IMR-90 (cell line): ENCODE measurements at regions not wholly inside any gene's neighbourhood (a gene's known extent, or its start where the extent isn't known, plus 50 kb on each side); places are given as distances from the start of the nearest gene placed in this dataset.

Source experiments
- ATAC-seq: fragments of 200-7000 bp; cut with Tn5 transposase; 2 replicates; pipeline ENCODE4 v1.9.1; 2020; ENCODE audit warnings: low read depth, mild to moderate bottlenecking, moderate library complexity
- BruUV-seq: library from RNA; stranded (reverse); fragments of 400-500 nt; replicated peaks from 2 replicates; lab custom pipeline; 2021; lab: Mats Ljungman, UMichigan
- CTCF ChIA-PET: fragments of 300-600 bp; formaldehyde crosslinking; extraction: SDS; loops from one replicate; lab custom pipeline; 2021; ENCODE audit warnings: antibody characterized with exemption; lab: Yijun Ruan, JAX
- POLR2A ChIA-PET: fragments of 300-600 bp; sonication (Branson Sonifier 250); formaldehyde crosslinking; loops from one replicate; lab custom pipeline; 2022; ENCODE audit warnings: antibody characterized with exemption; ENCODE audit not compliant: unreplicated experiment; lab: Charles Lee
- DNase-seq: peaks from one replicate; pipeline ENCODE4 v3.0.0; 2013
- H2AFZ ChIP-seq: replicated peaks from 2 replicates; pipeline ENCODE3; 2013; ENCODE audit warnings: low read length, mild to moderate bottlenecking; ENCODE audit not compliant: poor library complexity
- H2AK5ac ChIP-seq: 2 replicates; pipeline ENCODE4 v1.6.1; 2013; ENCODE audit warnings: low read depth, low read length, inconsistent platforms
- H2AK9ac ChIP-seq: replicated peaks from 2 replicates; pipeline ENCODE3; 2013; ENCODE audit warnings: mild to moderate bottlenecking, low read depth, low read length, moderate library complexity; ENCODE audit not compliant: poor library complexity
- H2BK120ac ChIP-seq: 2 replicates; pipeline ENCODE4 v1.6.1; 2013; ENCODE audit warnings: low read depth, low read length, inconsistent platforms
- H2BK15ac ChIP-seq: 3 replicates; pipeline ENCODE4 v1.6.1; 2013; ENCODE audit warnings: low read depth, low read length, inconsistent platforms
- H2BK20ac ChIP-seq: 2 replicates; pipeline ENCODE4 v1.6.1; 2013; ENCODE audit warnings: low read depth, mild to moderate bottlenecking, inconsistent platforms, low read length, moderate library complexity
- H2BK5ac ChIP-seq: 2 replicates; pipeline ENCODE4 v1.6.1; 2013; ENCODE audit warnings: mild to moderate bottlenecking, low read depth, low read length, inconsistent platforms; ENCODE audit not compliant: poor library complexity, severe bottlenecking
- H3K14ac ChIP-seq: replicated peaks from 2 replicates; pipeline ENCODE4 v1.6.1; 2013; ENCODE audit warnings: low read depth, low read length, inconsistent platforms
- H3K18ac ChIP-seq: 2 replicates; pipeline ENCODE4 v1.6.1; 2013; ENCODE audit warnings: low read depth, low read length, control low read depth
- H3K23ac ChIP-seq: 2 replicates; pipeline ENCODE4 v1.6.1; 2013; ENCODE audit warnings: low read depth, low read length, inconsistent platforms
- H3K27ac ChIP-seq: 2 replicates; pipeline ENCODE4 v1.5.1; 2013; ENCODE audit warnings: mild to moderate bottlenecking, control low read depth, low read length; ENCODE audit not compliant: insufficient read depth
- H3K27me3 ChIP-seq: 2 replicates; pipeline ENCODE4 v1.6.1; 2013; ENCODE audit warnings: low read length; ENCODE audit not compliant: control insufficient read depth, insufficient read depth
- H3K36me3 ChIP-seq: 2 replicates; pipeline ENCODE4 v1.6.1; 2013; ENCODE audit warnings: low read length, mixed read lengths; ENCODE audit not compliant: control insufficient read depth, insufficient read depth
- H3K4ac ChIP-seq: 2 replicates; pipeline ENCODE4 v1.6.1; 2013; ENCODE audit warnings: low read depth, low read length, inconsistent platforms
- H3K4me1 ChIP-seq: 2 replicates; pipeline ENCODE4 v1.6.1; 2013; ENCODE audit warnings: low read length, mixed read lengths; ENCODE audit not compliant: control insufficient read depth, insufficient read depth
- H3K4me2 ChIP-seq: 2 replicates; pipeline ENCODE4 v1.6.1; 2013; ENCODE audit warnings: low read depth, mild to moderate bottlenecking, control low read depth, low read length, moderate library complexity
- H3K4me3 ChIP-seq: 2 replicates; pipeline ENCODE4 v1.5.1; 2013; ENCODE audit warnings: low read depth, mild to moderate bottlenecking, control low read depth, low read length, moderate library complexity; ENCODE audit not compliant: insufficient read depth
- H3K56ac ChIP-seq: 2 replicates; pipeline ENCODE4 v1.6.1; 2013; ENCODE audit warnings: low read length, inconsistent platforms; ENCODE audit not compliant: insufficient read depth; ENCODE audit errors: extremely low read depth
- H3K79me1 ChIP-seq, 2 experiments: 2 replicates each; pipeline ENCODE4 v1.6.1; 2013; ENCODE audit warnings: low read length in 2 of 2, inconsistent platforms in 1 of 2, low read depth in 1 of 2
- H3K9ac ChIP-seq: 2 replicates; pipeline ENCODE4 v1.6.1; 2013; ENCODE audit warnings: low read depth, low read length, control low read depth
- H3K9me1 ChIP-seq: 2 replicates; pipeline ENCODE4 v1.6.1; 2013; ENCODE audit warnings: low read length, inconsistent platforms; ENCODE audit not compliant: insufficient read depth
- H3K9me3 ChIP-seq: 2 replicates; pipeline ENCODE4 v1.6.1; 2013; ENCODE audit warnings: low read length; ENCODE audit not compliant: control insufficient read depth, insufficient read depth
- H4K20me1 ChIP-seq: 2 replicates; pipeline ENCODE4 v1.6.1; 2013; ENCODE audit warnings: low read length, inconsistent platforms; ENCODE audit not compliant: insufficient read depth
- H4K5ac ChIP-seq: 2 replicates; pipeline ENCODE4 v1.6.1; 2013; ENCODE audit warnings: mild to moderate bottlenecking, low read depth, low read length, control low read depth
- H4K8ac ChIP-seq, 2 experiments: 2 replicates each; pipeline ENCODE4 v1.6.1; 2013; ENCODE audit warnings: low read depth in 2 of 2, low read length in 2 of 2, control low read depth in 1 of 2, inconsistent platforms in 1 of 2
- H4K91ac ChIP-seq: 2 replicates; pipeline ENCODE4 v1.6.1; 2013; ENCODE audit warnings: low read depth, low read length, inconsistent platforms; ENCODE audit not compliant: insufficient read depth
- CHD1 ChIP-seq: IDR thresholded peaks from 2 replicates; pipeline ENCODE4 v1.6.1; 2012; ENCODE audit warnings: low read depth, low read length, improper control_type of control experiment
- MAFK ChIP-seq: IDR thresholded peaks from 2 replicates; pipeline ENCODE4 v1.6.1; 2012; ENCODE audit warnings: low read depth, low read length, improper control_type of control experiment
- RCOR1 ChIP-seq: IDR thresholded peaks from 2 replicates; pipeline ENCODE4 v1.6.1; 2012; ENCODE audit warnings: mild to moderate bottlenecking, low read length, improper control_type of control experiment; ENCODE audit not compliant: insufficient replicate concordance
- RFX5 ChIP-seq: IDR thresholded peaks from 2 replicates; pipeline ENCODE4 v1.8.0; 2012; ENCODE audit warnings: low read depth, mild to moderate bottlenecking, low read length, moderate library complexity
- SMC3 ChIP-seq: fragments of 150-350 bp; IDR thresholded peaks from 2 replicates; pipeline ENCODE4 v1.6.1; 2016; ENCODE audit warnings: low read depth, mild to moderate bottlenecking, antibody characterized with exemption, low read length, moderate library complexity
- dilution Hi-C: fragments of 300-500 bp; cut with HindIII; formaldehyde crosslinking; loops from one replicate; pipeline ENCODE4 v1.14.3; 2018; ENCODE audit warnings: low sequenced_read_pairs; ENCODE audit not compliant: unreplicated experiment
- in situ Hi-C: fragments of 300-500 bp; cut with MboI; formaldehyde crosslinking; loops from 3 replicates; pipeline ENCODE4 v1.14.3; 2019; ENCODE audit warnings: low sequenced_read_pairs, inconsistent platforms, mixed read lengths
- intact Hi-C: fragments of 100-400 bp; cut with micrococcal nuclease; formaldehyde crosslinking; loops from 2 replicates; pipeline ENCODE4 v1.10.0; 2022

DNA sequence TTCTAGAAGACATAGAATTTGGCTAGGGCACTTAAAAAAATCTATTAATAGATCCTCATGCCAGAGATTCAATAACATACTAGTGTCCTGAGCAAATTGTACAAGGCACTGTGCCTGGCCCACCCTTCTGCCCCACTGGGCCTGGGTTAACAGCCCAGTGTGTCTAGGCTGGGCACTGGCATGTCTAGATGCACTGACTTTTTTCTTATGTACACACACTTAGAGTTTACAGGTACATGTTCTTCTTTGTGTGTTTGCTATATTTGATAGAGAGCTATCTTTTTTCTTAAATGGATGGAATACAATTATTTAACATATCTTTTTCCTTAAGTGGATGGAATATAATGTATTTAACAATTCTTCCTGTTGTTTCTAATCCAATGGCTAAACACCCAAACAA, 241.5 kb downstream of the AUH start:
- Histone ChIP-seq H3K9me1 (peaks cover 4% of the 10 kb centered on the region), H2BK120ac (peak overlapping the region; percentile 97), H3K23ac (peak overlapping the region; percentile 76; the same call in 1 of the 2 replicates), H3K9me3 (peaks cover 9% of the 10 kb centered on the region), H4K20me1 (no peaks in the 10 kb centered on the region), H3K27me3 (no peaks in the 10 kb centered on the region), H3K9ac (peak overlapping the region; percentile 77), H2BK20ac (peak overlapping the region; percentile 94), H2AK9ac (peak overlapping the region; percentile 58), H3K36me3 (no peaks in the 10 kb centered on the region), H3K14ac (peak overlapping the region; percentile 93), H2AK5ac (peak overlapping the region; percentile 99), H3K4ac (peak overlapping the region; percentile 96), H3K27ac (peak overlapping the region; percentile 96), H4K91ac (peak overlapping the region; percentile 96), H3K4me3 (no peak overlapping the region), H3K4me2 (peak overlapping the region; percentile 45), H4K8ac (peak overlapping the region; percentile 84 to 96), H2BK15ac (peak overlapping the region; percentile 75; the same call in 2 of the 3 replicates), H3K4me1 (peaks cover 21% of the 10 kb centered on the region), H3K79me1 (peaks cover 0 to 16% of the 10 kb centered on the region in 2 experiments; a peak in 3 of 4 replicates), H2AFZ (no peak overlapping the region), H3K18ac (peak overlapping the region; percentile 93), H2BK5ac (peak overlapping the region; percentile 100), H4K5ac (peak overlapping the region; percentile 90), H3K56ac (peak overlapping the region; percentile 96)
- DNase-seq (no peak), ATAC-seq (peak; percentile 22)
- POLR2A ChIA-PET, result interaction anchor here (0.5 kb wide), 1 partner anchor 285 kb away, joined by 6 read pairs; no protein-coding TSS in a partner anchor
- TF ChIP-seq CHD1 (no peak), RFX5 (no peak), RCOR1 (no peak), SMC3 (no peak), MAFK (no peak)
- dilution Hi-C loops (no loop called here), in situ Hi-C loops (no loop called here), intact Hi-C loops (no loop called here)
- CTCF ChIA-PET, result interaction anchor here (0.7 kb wide), 1 partner anchor 31 kb away, joined by 3 read pairs; no protein-coding TSS in a partner anchor
- BruUV-seq, result no TSS peak
